Lung (tissue), 11 donors: ENCODE measurements at regions not wholly inside any gene's neighbourhood (a gene's known extent, or its start where the extent isn't known, plus 50 kb on each side); places are given as distances from the start of the nearest gene placed in this dataset.

Experiments
- ATAC-seq: fragments of 200-7000 bp; cut with Tn5 transposase; one replicate; pipeline ENCODE4 v1.9.1; 2020; ENCODE audit warnings: moderate number of reproducible peaks; ENCODE audit not compliant: insufficient read depth, low FRiP score
- DNase-seq, 3 donors: peaks; one replicate each; pipeline ENCODE4 v3.0.0-alpha.2; 2013 to 2017
- H3K27ac ChIP-seq, 2 donors: one replicate each; pipeline ENCODE4 v1.5.1; 2013; ENCODE audit warnings: mild to moderate bottlenecking in 2 of 2, moderate library complexity in 2 of 2, control low read depth in 1 of 2, inconsistent platforms in 1 of 2, low read depth in 1 of 2, low read length in 1 of 2
- H3K27me3 ChIP-seq, 3 donors: one replicate each; pipeline ENCODE4 v1.5.1; 2013; ENCODE audit warnings: low read length in 2 of 3; ENCODE audit not compliant: control insufficient read depth in 3 of 3, insufficient read depth in 3 of 3
- H3K36me3 ChIP-seq, 4 donors: one replicate each; pipeline ENCODE4 v1.5.1; 2013; ENCODE audit warnings: low read length in 4 of 4, mild to moderate bottlenecking in 1 of 4, moderate library complexity in 1 of 4; ENCODE audit not compliant: control insufficient read depth in 4 of 4, insufficient read depth in 4 of 4
- H3K4me1 ChIP-seq, 5 donors: one replicate each; pipeline ENCODE4 v1.5.1; 2013; ENCODE audit warnings: low read length in 5 of 5, mild to moderate bottlenecking in 2 of 5, moderate library complexity in 1 of 5; ENCODE audit not compliant: control insufficient read depth in 5 of 5, insufficient read depth in 5 of 5
- H3K4me3 ChIP-seq: one replicate; pipeline ENCODE4 v1.5.1; 2013; ENCODE audit warnings: mild to moderate bottlenecking, control low read depth, moderate library complexity
- H3K9ac ChIP-seq, 2 donors: one replicate each; pipeline ENCODE4 v1.5.1; 2013; ENCODE audit warnings: low read length in 2 of 2, control low read depth in 1 of 2; ENCODE audit not compliant: insufficient read depth in 1 of 2
- H3K9me3 ChIP-seq, 4 donors: one replicate each; pipeline ENCODE4 v1.5.1; 2013; ENCODE audit warnings: low read length in 3 of 4, mild to moderate bottlenecking in 1 of 4, moderate library complexity in 1 of 4; ENCODE audit not compliant: control insufficient read depth in 4 of 4, insufficient read depth in 3 of 4
- WGBS, 2 donors: extraction: QIAGEN DNeasy Blood & Tissue Kit; methylation state at CpG; one replicate each; pipeline ENCODE4 v1.1.7; 2013; 5-methylcytosine and 5-hydroxymethylcytosine counted together
- TF ChIP-seq, protein P1 (sequence below): IDR thresholded peaks from 2 replicates; pipeline ENCODE4 v1.5.1; 2012; ENCODE audit warnings: mild to moderate bottlenecking; ENCODE audit errors: control extremely low read depth, extremely low read depth
- donor health status: control.
- donor health status: control.
- donor health status: Bipolar disorder and iron deficiency.
- donor health status: healthy.
- donor health status: DM: yes; HTN: yes; CAD: no.

DNA sequence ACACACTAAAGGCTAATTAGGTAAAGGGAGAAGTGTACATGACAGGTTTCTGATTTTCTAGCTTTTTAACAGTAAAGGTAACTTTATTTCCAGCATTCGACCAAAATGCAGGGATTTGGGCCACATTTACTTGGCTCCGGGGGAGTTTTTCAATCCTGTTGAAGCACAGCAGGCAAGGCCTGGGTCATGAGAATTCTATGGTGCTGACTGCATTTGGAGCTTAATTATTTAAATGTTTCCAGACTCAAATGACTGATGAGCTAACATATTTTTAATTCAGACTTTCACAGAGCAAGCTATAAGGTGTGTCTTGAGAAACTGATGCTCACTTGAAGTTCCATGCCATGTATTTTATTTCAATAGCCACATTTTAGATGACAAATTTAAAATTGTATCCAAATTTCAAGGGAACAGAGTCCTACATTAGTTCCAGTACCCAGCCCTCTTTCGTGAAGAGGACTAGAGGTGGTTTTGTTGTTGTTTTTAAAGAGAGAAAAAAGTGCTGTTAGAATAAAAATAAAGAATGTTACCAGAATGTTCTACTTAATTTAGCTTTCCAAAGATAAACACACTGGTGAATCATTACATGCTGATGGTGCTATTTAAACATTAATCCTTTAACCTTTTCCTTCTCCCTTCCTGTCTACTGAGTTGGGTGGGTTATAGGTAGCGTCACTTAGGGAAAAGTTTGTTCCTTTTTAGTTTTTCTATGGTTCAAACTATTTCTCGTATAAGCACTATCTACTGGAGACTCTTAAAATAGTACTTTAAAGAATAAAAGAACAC, 82.3 kb upstream of the PHACTR2 start:
- Histone ChIP-seq H3K36me3 (no peaks in the 10 kb centered on the region), H3K4me3 (no peak overlapping the region), H3K27ac (no peak overlapping the region), H3K9ac (no peak overlapping the region), H3K4me1 (peaks cover 0 to 3% (median 0%) of the 10 kb centered on the region in 5 donors), H3K9me3 (no peaks in the 10 kb centered on the region), H3K27me3 (no peaks in the 10 kb centered on the region)
- DNase-seq (no peak), ATAC-seq (no peak)
- TF ChIP-seq, protein P1, sequence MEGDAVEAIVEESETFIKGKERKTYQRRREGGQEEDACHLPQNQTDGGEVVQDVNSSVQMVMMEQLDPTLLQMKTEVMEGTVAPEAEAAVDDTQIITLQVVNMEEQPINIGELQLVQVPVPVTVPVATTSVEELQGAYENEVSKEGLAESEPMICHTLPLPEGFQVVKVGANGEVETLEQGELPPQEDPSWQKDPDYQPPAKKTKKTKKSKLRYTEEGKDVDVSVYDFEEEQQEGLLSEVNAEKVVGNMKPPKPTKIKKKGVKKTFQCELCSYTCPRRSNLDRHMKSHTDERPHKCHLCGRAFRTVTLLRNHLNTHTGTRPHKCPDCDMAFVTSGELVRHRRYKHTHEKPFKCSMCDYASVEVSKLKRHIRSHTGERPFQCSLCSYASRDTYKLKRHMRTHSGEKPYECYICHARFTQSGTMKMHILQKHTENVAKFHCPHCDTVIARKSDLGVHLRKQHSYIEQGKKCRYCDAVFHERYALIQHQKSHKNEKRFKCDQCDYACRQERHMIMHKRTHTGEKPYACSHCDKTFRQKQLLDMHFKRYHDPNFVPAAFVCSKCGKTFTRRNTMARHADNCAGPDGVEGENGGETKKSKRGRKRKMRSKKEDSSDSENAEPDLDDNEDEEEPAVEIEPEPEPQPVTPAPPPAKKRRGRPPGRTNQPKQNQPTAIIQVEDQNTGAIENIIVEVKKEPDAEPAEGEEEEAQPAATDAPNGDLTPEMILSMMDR, result no peak
- WGBS, 2 donors, result 85 to 89% methylated on average over 5 of the region's 5 CpGs

DNA sequence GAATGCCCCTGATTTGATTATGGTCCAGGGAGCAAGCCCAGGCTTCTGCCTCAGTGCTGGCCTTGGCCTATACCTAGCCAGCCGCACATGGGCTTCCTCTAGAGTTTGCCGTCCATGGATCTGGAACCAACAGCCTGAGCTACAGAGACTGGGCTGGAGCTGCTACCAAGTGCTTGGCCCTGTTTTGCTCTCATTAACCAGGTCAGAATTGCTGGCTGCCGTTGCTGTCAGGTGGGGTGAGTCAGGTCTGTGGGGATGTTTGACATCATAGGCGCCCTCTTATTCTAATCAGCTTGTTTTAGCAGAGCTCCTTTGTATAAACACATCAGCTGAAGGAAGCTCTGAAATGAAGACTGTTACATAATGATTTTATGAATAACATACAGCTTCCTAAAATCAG, 83.1 kb upstream of the PHACTR2 start:
- ATAC-seq, result no peak
- H3K36me3 ChIP-seq, result no peaks in the 10 kb centered on the region
- H3K27ac ChIP-seq, result no peak overlapping the region
- TF ChIP-seq, protein P1, result no peak
- no peak overlapping the region for H3K4me3 ChIP-seq
- DNase-seq, result no peak
- WGBS, 2 donors, result 83 to 85% methylated on average over 4 of the region's 4 CpGs
- no peaks in the 10 kb centered on the region for H3K9me3 ChIP-seq
- H3K4me1 ChIP-seq, result peaks cover 0 to 3% (median 0%) of the 10 kb centered on the region in 5 donors
- H3K9ac ChIP-seq, result no peak overlapping the region
- no peaks in the 10 kb centered on the region for H3K27me3 ChIP-seq

DNA sequence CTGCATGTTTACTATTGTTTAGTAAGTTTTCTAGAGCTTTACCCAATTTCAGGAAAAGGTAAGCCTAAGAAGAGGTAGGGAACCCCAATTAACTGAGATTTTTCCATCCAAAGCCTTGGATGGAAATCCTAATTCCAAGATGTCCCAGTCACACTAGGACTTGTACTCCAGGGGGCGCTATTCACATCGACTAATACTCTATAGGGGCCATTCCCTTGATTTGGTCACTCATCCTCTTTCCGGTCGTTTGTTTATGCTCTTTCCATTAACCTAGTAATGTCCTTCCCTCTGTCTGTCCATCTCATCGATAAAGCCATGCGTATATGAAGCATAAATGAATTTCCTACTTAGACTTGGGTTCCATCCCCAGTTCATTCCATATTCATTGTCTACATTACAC, 80.8 kb upstream of the FUCA2 start:
- Histone ChIP-seq H3K4me3 (no peak overlapping the region), H3K27me3 (no peaks in the 10 kb centered on the region), H3K9me3 (no peaks in the 10 kb centered on the region), H3K27ac (no peak overlapping the region), H3K9ac (no peak overlapping the region), H3K4me1 (peaks cover 0 to 3% (median 0%) of the 10 kb centered on the region in 5 donors), H3K36me3 (no peaks in the 10 kb centered on the region)
- 81% methylated on average over 6 of the region's 6 CpGs for WGBS, 2 donors
- DNase-seq, result no peak
- TF ChIP-seq, protein P1, result no peak
- ATAC-seq, result no peak
